K562 (cell line): ENCODE measurements at regions not wholly inside any gene's neighbourhood (a gene's known extent, or its start where the extent isn't known, plus 50 kb on each side); places are given as distances from the start of the nearest gene placed in this dataset.

Experiments
- C11orf30 ChIP-seq: fragments of 450-650 bp; IDR thresholded peaks from 2 replicates; pipeline ENCODE4 v1.6.1; 2016; ENCODE audit warnings: low read depth, mild to moderate bottlenecking
- FUS ChIP-seq: fragments of 200-400 bp; formaldehyde crosslinking; optimal IDR thresholded peaks from 2 replicates; pipeline ENCODE3; 2017; ENCODE audit warnings: low read depth, low read length
- HMG20B ChIP-seq: fragments of 250-450 bp; sonication (Bioruptor Pico); IDR thresholded peaks from 2 replicates; pipeline ENCODE4 v1.5.0; 2021; ENCODE audit warnings: mild to moderate bottlenecking
- HNRNPUL1 ChIP-seq: fragments of 200-400 bp; formaldehyde crosslinking; IDR thresholded peaks from 2 replicates; pipeline ENCODE4 v1.6.1; 2017; ENCODE audit warnings: low read length
- MAFG ChIP-seq: fragments of 450-650 bp; conservative IDR thresholded peaks from 2 replicates; pipeline ENCODE4 v1.6.1; 2016; ENCODE audit warnings: missing genetic modification characterization, missing compliant biosample characterization
- MECOM ChIP-seq: fragments of 250-450 bp; sonication (Bioruptor Pico); IDR thresholded peaks from 2 replicates; pipeline ENCODE4 v1.8.0; 2022; ENCODE audit warnings: inconsistent platforms
- NFIX ChIP-seq: fragments of 250-450 bp; sonication (Bioruptor Pico); IDR thresholded peaks from 2 replicates; pipeline ENCODE4 v1.4.0; 2020; ENCODE audit warnings: low read depth, mild to moderate bottlenecking, moderate library complexity
- RBFOX2 ChIP-seq: fragments of 200-400 bp; formaldehyde crosslinking; IDR thresholded peaks from 2 replicates; pipeline ENCODE4 v1.6.1; 2017; ENCODE audit warnings: low read depth, mild to moderate bottlenecking, low read length, moderate library complexity
- SNRNP70 ChIP-seq: fragments of 200-400 bp; formaldehyde crosslinking; optimal IDR thresholded peaks from 2 replicates; pipeline ENCODE3; 2017; ENCODE audit warnings: low read depth, low read length
- SUPT5H ChIP-seq: fragments of 450-650 bp; IDR thresholded peaks from 2 replicates; pipeline ENCODE4 v1.6.1; 2016
- TAF7 ChIP-seq: fragments of 450-650 bp; IDR thresholded peaks from 2 replicates; pipeline ENCODE4 v1.6.1; 2016; ENCODE audit warnings: missing genetic modification characterization, missing compliant biosample characterization
- TFAM ChIP-seq: fragments of 250-450 bp; sonication (Bioruptor Pico); conservative IDR thresholded peaks from 2 replicates; pipeline ENCODE4 v1.5.0; 2021; ENCODE audit warnings: mild to moderate bottlenecking, moderate library complexity
- TF ChIP-seq, protein P1 (sequence below): sonication (generic); formaldehyde crosslinking; IDR thresholded peaks from 2 replicates; pipeline ENCODE4 v1.8.1; 2023; ENCODE audit warnings: missing genetic modification reagents, mild to moderate bottlenecking, borderline replicate concordance
- TF ChIP-seq, protein P2 (sequence below), 2 experiments: fragments of 450-650 bp; IDR thresholded peaks; 2 replicates each; pipeline ENCODE4 v1.6.1; 2016; ENCODE audit warnings: mild to moderate bottlenecking in 2 of 2, borderline replicate concordance in 1 of 2, low read depth in 1 of 2, moderate library complexity in 1 of 2
- TF ChIP-seq, protein P3 (sequence below): fragments of 250-450 bp; sonication (Bioruptor Pico); IDR thresholded peaks from 2 replicates; pipeline ENCODE4 v1.6.1; 2021; ENCODE audit warnings: mild to moderate bottlenecking

DNA sequence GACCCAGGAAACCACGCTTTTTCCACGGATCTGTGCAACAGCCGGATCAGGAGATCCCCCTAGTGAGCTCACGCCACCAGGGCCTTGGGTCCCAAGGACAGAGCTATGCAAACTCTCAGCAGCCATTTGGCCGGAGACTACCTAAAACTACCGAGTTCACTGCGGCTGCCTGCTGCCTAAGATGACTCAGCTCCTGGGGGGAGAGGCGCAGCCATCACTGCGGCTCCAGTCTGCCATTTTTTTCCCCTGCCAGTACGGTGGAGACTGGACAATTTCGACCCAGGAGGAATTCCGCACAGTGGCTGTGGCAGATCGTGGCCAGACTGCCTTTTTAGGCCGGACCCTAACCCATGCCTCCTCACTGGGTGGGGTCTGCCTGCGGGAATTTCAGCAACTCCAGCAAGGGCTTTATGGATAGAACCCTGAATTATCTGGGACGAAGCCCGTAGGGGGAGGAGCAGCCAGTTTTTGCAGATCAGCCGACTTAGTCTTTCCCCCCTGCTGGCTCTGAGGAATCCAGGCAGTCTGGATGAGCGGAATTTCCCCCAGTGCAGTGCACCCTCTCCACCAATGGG lies 424.9 kb upstream of the UBE2E3 start (continued):
- TF ChIP-seq, protein P1, sequence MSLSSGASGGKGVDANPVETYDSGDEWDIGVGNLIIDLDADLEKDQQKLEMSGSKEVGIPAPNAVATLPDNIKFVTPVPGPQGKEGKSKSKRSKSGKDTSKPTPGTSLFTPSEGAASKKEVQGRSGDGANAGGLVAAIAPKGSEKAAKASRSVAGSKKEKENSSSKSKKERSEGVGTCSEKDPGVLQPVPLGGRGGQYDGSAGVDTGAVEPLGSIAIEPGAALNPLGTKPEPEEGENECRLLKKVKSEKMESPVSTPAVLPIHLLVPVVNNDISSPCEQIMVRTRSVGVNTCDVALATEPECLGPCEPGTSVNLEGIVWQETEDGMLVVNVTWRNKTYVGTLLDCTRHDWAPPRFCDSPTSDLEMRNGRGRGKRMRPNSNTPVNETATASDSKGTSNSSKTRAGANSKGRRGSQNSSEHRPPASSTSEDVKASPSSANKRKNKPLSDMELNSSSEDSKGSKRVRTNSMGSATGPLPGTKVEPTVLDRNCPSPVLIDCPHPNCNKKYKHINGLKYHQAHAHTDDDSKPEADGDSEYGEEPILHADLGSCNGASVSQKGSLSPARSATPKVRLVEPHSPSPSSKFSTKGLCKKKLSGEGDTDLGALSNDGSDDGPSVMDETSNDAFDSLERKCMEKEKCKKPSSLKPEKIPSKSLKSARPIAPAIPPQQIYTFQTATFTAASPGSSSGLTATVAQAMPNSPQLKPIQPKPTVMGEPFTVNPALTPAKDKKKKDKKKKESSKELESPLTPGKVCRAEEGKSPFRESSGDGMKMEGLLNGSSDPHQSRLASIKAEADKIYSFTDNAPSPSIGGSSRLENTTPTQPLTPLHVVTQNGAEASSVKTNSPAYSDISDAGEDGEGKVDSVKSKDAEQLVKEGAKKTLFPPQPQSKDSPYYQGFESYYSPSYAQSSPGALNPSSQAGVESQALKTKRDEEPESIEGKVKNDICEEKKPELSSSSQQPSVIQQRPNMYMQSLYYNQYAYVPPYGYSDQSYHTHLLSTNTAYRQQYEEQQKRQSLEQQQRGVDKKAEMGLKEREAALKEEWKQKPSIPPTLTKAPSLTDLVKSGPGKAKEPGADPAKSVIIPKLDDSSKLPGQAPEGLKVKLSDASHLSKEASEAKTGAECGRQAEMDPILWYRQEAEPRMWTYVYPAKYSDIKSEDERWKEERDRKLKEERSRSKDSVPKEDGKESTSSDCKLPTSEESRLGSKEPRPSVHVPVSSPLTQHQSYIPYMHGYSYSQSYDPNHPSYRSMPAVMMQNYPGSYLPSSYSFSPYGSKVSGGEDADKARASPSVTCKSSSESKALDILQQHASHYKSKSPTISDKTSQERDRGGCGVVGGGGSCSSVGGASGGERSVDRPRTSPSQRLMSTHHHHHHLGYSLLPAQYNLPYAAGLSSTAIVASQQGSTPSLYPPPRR (CRISPR knock-in tag), result no peak
- TF ChIP-seq HNRNPUL1, result no peak
- no peak for TF ChIP-seq HMG20B
- TF ChIP-seq, protein P2, sequence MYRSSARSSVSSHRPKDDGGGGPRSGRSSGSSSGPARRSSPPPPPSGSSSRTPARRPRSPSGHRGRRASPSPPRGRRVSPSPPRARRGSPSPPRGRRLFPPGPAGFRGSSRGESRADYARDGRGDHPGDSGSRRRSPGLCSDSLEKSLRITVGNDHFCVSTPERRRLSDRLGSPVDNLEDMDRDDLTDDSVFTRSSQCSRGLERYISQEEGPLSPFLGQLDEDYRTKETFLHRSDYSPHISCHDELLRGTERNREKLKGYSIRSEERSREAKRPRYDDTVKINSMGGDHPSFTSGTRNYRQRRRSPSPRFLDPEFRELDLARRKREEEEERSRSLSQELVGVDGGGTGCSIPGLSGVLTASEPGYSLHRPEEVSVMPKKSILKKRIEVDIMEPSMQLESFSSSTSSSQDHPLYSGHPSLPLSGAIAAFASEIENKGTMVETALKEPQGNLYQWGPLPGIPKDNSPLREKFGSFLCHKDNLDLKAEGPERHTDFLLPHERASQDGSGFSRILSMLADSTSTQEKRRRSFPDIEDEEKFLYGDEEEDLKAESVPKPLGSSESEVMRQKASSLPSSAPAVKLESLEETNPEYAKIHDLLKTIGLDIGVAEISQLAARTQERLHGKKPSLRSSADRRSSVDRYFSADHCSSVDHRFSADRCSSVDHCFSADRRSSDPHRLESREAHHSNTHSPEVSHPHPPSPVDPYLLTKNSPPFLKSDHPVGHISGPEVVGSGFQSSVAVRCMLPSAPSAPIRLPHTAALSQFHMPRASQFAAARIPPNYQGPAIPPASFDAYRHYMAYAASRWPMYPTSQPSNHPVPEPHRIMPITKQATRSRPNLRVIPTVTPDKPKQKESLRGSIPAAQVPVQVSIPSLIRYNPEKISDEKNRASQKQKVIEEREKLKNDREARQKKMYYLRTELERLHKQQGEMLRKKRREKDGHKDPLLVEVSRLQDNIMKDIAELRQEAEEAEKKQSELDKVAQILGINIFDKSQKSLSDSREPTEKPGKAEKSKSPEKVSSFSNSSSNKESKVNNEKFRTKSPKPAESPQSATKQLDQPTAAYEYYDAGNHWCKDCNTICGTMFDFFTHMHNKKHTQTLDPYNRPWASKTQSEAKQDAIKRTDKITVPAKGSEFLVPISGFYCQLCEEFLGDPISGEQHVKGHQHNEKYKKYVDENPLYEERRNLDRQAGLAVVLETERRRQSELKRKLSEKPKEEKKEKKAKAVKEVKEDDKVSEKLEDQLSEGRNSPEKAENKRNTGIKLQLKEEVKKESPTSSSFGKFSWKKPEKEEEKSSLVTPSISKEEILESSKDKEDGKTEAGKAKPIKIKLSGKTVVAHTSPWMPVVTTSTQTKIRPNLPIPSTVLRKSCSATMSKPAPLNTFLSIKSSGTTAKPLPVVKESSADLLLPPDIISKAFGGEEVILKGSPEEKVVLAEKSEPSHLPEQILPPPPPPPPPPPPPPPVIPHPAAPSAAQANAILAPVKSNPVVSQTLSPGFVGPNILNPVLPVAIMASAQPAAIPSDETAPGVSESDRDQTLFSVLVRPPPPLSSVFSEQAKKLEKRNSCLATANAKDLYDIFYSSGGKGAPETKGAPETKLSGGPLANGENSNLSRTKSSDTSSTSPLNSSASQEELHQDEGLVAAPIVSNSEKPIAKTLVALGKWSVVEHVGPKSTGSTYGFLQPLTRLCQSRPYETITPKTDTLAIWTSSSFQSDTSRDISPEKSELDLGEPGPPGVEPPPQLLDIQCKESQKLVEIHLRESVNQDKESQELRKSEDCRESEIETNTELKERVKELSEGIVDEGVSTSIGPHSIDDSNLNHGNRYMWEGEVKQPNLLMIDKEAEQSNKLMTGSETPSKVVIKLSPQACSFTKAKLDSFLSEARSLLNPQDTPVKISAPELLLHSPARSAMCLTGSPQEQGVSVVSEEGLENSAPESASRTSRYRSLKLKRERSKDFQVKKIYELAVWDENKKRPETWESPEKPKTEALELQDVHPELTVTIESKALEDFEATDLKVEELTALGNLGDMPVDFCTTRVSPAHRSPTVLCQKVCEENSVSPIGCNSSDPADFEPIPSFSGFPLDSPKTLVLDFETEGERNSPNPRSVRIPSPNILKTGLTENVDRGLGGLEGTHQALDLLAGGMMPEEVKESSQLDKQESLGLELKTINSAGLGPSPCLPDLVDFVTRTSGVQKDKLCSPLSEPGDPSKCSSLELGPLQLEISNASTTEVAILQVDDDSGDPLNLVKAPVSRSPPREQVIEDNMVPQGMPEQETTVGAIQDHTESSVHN (IDR thresholded peaks at IDR 0.05; ENCODE audit: borderline replicate concordance in 1 of 2, low read depth in 1 of 2), result no peak
- no peak for TF ChIP-seq TFAM (CRISPR knock-in tag)
- TF ChIP-seq C11orf30, result 0 out of 2 replicates have a peak, but pooled peaks have one; percentile 8
- no peak for TF ChIP-seq TAF7 (tag)
- TF ChIP-seq SNRNP70, result no peak
- TF ChIP-seq MAFG (tag), result peak; percentile 44; the same call in 1 of the 2 replicates
- no peak for TF ChIP-seq MECOM (CRISPR knock-in tag)
- no peak for TF ChIP-seq SUPT5H
- no peak for TF ChIP-seq NFIX (CRISPR knock-in tag)
- TF ChIP-seq, protein P3, sequence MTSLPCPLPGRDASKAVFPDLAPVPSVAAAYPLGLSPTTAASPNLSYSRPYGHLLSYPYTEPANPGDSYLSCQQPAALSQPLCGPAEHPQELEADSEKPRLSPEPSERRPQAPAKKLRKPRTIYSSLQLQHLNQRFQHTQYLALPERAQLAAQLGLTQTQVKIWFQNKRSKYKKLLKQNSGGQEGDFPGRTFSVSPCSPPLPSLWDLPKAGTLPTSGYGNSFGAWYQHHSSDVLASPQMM (CRISPR knock-in tag), result no peak
- TF ChIP-seq FUS, result no peak
- TF ChIP-seq RBFOX2, result 0 out of 2 replicates have a peak, but pooled peaks have one; percentile 15
